NT2/D1 (cell line): ENCODE measurements at regions not wholly inside any gene's neighbourhood (a gene's known extent, or its start where the extent isn't known, plus 50 kb on each side); places are given as distances from the start of the nearest gene placed in this dataset.

Source experiments
- DNase-seq: peaks from one replicate; pipeline ENCODE4 v3.0.0-alpha.2; 2011; ENCODE audit warnings: low read depth, low spot score
- H3K27me3 ChIP-seq: 2 replicates; pipeline ENCODE4 v1.6.0; 2011; ENCODE audit warnings: mild to moderate bottlenecking; ENCODE audit not compliant: insufficient read length, insufficient read depth
- H3K36me3 ChIP-seq: 2 replicates; pipeline ENCODE4 v1.6.1; 2011; ENCODE audit warnings: mild to moderate bottlenecking, low read length, mixed read lengths; ENCODE audit not compliant: insufficient read depth, insufficient read length
- H3K4me1 ChIP-seq: 2 replicates; pipeline ENCODE4 v1.5.1; 2011; ENCODE audit not compliant: insufficient read depth, insufficient read length
- H3K4me3 ChIP-seq: 2 replicates; pipeline ENCODE4 v1.5.1; 2011; ENCODE audit warnings: low read depth; ENCODE audit not compliant: insufficient read length
- H3K9ac ChIP-seq: 2 replicates; pipeline ENCODE4 v1.6.0; 2011; ENCODE audit warnings: low read depth; ENCODE audit not compliant: insufficient read length
- H3K9me3 ChIP-seq: 2 replicates; pipeline ENCODE4 v1.5.1; 2011; ENCODE audit warnings: mild to moderate bottlenecking, low read length; ENCODE audit not compliant: insufficient read depth
- SUZ12 ChIP-seq: IDR thresholded peaks from 2 replicates; pipeline ENCODE4 v1.6.1; 2011; ENCODE audit not compliant: insufficient read length, insufficient read depth; ENCODE audit errors: extremely low read depth
- YY1 ChIP-seq: IDR thresholded peaks from 2 replicates; pipeline ENCODE4 v1.6.1; 2011; ENCODE audit not compliant: insufficient read length, insufficient read depth
- ZNF274 ChIP-seq: IDR thresholded peaks from 2 replicates; pipeline ENCODE4 v1.6.1; 2011; ENCODE audit warnings: mild to moderate bottlenecking, low read depth, low read length

DNA sequence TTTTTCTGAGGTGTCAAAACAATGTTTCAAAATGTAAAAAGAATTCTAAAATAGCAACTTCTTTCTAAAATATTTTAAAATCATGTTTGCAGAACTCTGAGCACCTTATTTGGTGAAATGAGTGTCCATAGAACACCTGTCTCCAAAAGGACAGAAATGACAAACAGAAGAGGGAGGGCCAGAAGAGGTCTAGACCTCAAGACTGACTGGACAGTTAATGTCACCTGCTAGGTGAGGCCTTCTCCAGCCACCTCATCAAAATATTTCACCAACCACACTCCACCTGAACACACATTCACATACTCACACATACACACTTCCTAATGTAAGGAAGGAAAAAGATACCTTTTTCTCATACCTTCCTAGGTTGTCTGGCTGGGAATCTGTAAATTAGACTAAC lies 147.8 kb upstream of the PLEKHA5 start:
- TF ChIP-seq YY1 (no peak), ZNF274 (no peak), SUZ12 (no peak)
- Histone ChIP-seq H3K9me3 (peaks cover 17% of the 10 kb centered on the region), H3K9ac (no peak overlapping the region), H3K4me1 (peaks cover 2% of the 10 kb centered on the region), H3K4me3 (no peak overlapping the region), H3K36me3 (no peaks in the 10 kb centered on the region), H3K27me3 (no peaks in the 10 kb centered on the region)
- no peak for DNase-seq

DNA sequence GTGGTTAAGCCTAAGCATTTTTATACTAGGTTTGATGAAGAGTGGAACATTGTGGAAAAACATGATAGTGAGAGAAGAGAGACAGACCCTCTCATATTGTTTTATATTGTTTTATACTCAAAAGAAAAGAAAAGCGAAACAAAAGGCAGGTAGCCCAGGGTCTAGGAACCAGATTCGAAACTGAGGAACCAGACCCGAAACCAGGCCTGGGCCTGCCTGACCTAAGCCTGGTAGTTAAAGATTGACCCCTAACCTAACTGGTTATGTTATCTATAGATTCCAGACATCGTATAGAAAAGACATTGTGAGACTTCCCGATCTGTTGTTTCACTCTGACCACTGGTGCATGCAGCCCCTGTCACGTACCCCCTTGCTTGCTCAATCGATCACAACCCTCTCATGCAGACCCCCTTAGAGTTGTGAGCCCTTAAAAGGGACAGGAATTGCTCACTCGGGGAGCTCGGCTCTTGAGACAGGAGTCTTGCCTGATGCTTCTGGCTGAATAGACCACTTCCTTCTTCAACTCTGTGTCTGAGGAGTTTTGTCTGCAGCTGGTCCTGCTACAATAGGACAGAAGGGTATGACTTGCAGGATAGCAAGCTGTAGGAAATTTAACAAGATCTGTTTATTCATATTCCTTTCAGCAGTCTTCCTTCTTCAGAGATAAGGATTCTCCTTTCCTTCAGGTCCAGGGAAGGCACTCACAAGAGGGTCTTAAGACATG lies 147.1 kb upstream of the PLEKHA5 start:
- Histone ChIP-seq H3K9ac (no peak overlapping the region), H3K4me1 (peaks cover 2% of the 10 kb centered on the region), H3K9me3 (peaks cover 10% of the 10 kb centered on the region), H3K27me3 (no peaks in the 10 kb centered on the region), H3K4me3 (no peak overlapping the region), H3K36me3 (no peaks in the 10 kb centered on the region)
- DNase-seq = no peak
- TF ChIP-seq YY1 (no peak), ZNF274 (no peak), SUZ12 (no peak)

DNA sequence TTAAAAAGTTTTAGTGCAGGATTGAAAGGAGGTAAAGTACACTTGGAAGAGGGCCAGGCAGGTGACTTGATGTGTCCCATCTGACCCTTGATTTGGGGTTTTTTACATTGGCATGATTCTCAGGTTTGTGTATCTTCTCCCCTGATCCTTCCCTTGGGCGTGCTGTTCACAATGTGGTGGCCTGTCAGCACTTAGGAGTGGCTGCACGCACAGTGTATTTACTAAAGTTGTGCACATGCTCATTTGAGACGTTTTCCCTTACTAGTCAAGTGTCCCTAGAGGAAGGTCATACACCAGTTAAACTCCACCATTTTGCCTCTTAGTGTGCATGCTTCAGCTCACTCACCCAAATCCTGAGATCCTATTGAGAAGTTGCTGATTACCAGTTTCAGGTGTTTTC lies 145.7 kb upstream of the PLEKHA5 start:
- Histone ChIP-seq H3K36me3 (no peaks in the 10 kb centered on the region), H3K4me1 (peaks cover 2% of the 10 kb centered on the region), H3K9me3 (no peaks in the 10 kb centered on the region), H3K9ac (no peak overlapping the region), H3K4me3 (no peak overlapping the region), H3K27me3 (no peaks in the 10 kb centered on the region)
- no peak for TF ChIP-seq SUZ12
- no peak for TF ChIP-seq ZNF274
- TF ChIP-seq YY1 = no peak
- DNase-seq = no peak

DNA sequence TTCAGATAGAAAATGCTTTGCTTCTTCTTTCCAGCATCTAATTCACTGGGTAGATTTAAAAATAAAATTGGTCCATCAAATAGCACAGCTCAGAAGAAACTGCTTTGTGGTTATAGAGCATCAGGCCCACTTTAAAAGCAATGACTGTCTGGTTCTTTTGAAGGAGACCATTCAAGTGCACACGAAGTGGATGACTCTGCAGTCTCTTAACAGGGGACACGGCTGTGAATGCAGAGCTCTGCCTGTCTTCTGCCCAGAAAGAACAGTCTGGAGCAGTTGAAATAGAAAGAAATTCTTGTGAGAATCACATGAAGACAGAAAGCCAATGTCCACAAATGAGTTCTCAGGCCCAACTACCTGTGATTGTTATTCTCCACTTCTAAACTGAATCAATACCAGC lies 138.7 kb upstream of the PLEKHA5 start:
- TF ChIP-seq ZNF274 = no peak
- TF ChIP-seq YY1 = no peak
- no peak for TF ChIP-seq SUZ12
- H3K4me1 ChIP-seq = no peaks in the 10 kb centered on the region
- H3K27me3 ChIP-seq = no peaks in the 10 kb centered on the region
- no peaks in the 10 kb centered on the region for H3K36me3 ChIP-seq
- no peaks in the 10 kb centered on the region for H3K9me3 ChIP-seq
- no peak for DNase-seq
- no peak overlapping the region for H3K9ac ChIP-seq
- no peak overlapping the region for H3K4me3 ChIP-seq

DNA sequence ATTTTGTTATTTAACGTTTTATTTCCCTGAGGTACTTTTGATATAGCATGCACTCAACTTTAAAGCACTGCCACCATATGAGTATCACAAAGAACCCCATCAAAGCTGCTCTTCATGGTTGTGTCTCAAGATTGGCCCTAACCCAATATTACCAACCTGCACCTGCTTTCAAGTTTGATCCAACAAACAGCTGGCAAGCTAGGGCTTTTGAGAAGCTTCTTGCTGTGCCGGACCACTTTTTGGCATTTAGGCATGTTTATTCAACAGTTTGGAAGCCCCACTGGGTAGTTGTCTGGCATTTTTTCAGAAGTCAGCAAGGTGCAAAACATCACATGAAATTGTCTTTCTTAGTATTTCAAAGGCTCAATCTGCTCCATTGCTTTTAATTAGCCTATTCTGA lies 137.2 kb upstream of the PLEKHA5 start:
- no peaks in the 10 kb centered on the region for H3K27me3 ChIP-seq
- H3K9ac ChIP-seq = no peak overlapping the region
- TF ChIP-seq YY1 (no peak), ZNF274 (no peak), SUZ12 (no peak)

DNA sequence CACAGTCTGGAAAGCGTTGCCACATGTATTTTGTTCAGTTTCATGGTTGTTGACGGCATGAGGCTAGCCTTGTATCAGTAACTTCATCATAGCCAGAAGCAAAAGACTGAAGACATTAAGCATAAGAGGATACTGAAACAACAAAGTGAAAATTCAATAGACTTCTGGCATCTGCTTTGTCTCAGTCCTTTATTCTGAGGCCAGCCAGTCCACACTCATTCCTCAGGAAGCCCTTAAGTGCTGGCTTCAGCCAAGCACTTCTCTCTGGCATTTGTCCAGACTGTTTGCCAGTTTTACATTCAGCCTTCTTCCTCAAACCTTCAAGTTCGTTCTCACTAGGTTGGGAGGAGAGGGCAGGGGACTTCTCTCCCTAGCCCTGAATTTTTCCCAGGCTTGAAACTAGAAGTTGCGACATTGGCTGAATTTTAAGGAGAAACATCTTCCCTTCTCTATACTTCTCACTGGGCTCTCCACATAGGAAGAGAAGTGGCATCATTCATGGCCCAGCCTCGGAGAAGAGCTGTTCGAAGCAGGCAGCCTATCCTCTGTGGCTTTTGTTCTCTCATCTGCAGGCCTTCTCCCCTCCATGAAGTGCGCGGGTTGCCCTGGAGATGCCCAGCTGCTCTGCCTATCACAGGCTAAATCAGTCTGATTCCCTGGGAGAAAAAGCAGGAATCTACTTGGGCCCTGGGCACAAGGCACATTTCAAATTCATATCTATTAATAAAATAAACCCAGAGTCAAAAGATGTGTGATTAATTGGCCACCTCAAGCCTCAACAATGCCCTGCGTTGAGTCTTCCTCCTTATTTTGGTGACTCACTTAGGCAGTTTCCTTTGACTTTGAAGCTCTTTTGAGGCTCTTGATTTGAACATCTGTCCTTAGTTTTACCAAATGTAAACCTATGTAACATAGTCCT lies 130.9 kb upstream of the PLEKHA5 start:
- Histone ChIP-seq H3K9ac (no peak overlapping the region), H3K9me3 (no peaks in the 10 kb centered on the region), H3K36me3 (no peaks in the 10 kb centered on the region), H3K4me1 (peaks cover 3% of the 10 kb centered on the region), H3K4me3 (no peak overlapping the region), H3K27me3 (no peaks in the 10 kb centered on the region)
- no peak for TF ChIP-seq YY1
- no peak for TF ChIP-seq SUZ12
- TF ChIP-seq ZNF274 = no peak
- DNase-seq = no peak

More for the DNA sequence above, 137.2 kb upstream of the PLEKHA5 start:
- Histone ChIP-seq H3K4me3 (no peak overlapping the region), H3K4me1 (no peaks in the 10 kb centered on the region), H3K36me3 (no peaks in the 10 kb centered on the region), H3K9me3 (no peaks in the 10 kb centered on the region)
- DNase-seq = no peak

DNA sequence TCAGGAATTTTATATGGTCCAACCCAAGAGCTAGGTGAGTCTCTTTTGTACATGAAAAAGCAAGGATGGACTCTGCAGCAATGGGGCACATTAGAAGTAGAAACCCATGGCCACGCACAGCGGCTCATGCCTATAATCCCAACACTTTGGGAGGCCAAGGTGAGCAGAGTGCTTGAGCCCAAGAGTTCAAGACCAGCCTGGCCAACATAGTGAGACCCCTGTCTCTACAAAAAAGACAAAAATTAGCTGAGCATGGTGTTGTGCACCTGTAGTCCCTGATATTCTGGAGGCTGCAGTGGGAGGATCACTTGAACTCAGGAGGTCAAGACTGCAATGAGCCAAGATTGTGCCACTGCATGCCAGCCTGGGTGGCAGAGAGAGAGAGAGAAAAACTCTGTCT lies 128.7 kb upstream of the PLEKHA5 start:
- Histone ChIP-seq H3K4me1 (peaks cover 3% of the 10 kb centered on the region), H3K9me3 (no peaks in the 10 kb centered on the region), H3K36me3 (no peaks in the 10 kb centered on the region), H3K27me3 (no peaks in the 10 kb centered on the region), H3K4me3 (no peak overlapping the region), H3K9ac (no peak overlapping the region)
- no peak for DNase-seq
- no peak for TF ChIP-seq YY1
- no peak for TF ChIP-seq SUZ12
- no peak for TF ChIP-seq ZNF274
